Activated CD4-positive, alpha-beta T cell treated with anti-CD3 and anti-CD28 coated beads, Interleukin-10, Interleukin-2, amounts not matched to agents 100 ng/mL and 50 ng/mL, durations not matched to agents 16 hours and 8 hours (primary cell): ENCODE measurements at regions not wholly inside any gene's neighbourhood (a gene's known extent, or its start where the extent isn't known, plus 50 kb on each side); places are given as distances from the start of the nearest gene placed in this dataset.
"Not testable (repeated sequence)": the region's sequence is repeated elsewhere in the genome, so short reads cannot be mapped to it uniquely, and the experiment has no call there.

Experiments
- DNase-seq: peaks from one replicate; pipeline ENCODE4 v3.0.0-alpha.2; 2020

- no peak for DNase-seq
These were observed 357.4 kb downstream of the RND3 start for GRCh38 chr2:150129921-150130575.

GRCh38 chr2:150127995-150128394 lies 359.5 kb downstream of the RND3 start:
- no peak for DNase-seq

GRCh38 chr2:150127346-150127990 lies 360.0 kb downstream of the RND3 start:
- no peak for DNase-seq

DNA sequence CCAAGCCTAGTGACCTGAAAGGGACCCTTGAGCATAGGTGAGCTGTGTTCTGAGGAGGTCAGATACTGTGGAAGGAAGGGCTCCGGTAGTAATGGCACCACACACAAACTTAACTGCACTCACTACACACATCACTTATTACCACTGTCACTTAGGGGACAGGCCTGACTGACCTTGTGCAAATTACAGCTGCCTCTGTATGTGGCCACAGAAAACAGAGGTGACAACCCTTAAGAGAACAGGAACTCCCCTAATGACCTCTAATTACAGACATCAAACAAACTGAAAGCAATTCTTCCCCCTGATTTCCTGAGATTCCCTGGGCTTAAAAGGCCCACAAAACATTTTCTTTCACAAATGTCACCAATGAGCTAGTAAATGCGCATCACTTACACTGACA lies 360.6 kb downstream of the RND3 start:
- DNase-seq: no peak

- DNase-seq: no peak
These were observed 361.2 kb downstream of the RND3 start for GRCh38 chr2:150126143-150126740.

DNA sequence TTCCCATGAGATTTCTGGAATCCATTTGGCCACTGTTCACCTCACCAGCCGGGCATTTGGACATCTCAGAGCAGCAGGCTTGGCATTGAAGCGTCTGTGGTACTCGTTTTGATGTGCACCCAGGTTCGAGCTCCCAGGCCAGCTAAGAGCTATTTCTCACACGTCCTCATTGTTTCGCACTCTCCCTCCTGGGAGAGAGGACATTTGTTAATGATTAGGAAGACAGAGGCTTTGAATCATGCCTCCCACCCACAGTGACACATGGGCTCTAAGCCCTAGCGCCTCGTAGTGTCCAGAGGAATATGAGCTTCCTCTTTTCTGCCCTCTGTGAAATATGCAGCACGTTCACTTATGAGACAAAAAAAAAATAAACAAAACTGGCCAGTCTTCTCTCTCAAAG lies 361.8 kb downstream of the RND3 start:
- no peak for DNase-seq

DNA sequence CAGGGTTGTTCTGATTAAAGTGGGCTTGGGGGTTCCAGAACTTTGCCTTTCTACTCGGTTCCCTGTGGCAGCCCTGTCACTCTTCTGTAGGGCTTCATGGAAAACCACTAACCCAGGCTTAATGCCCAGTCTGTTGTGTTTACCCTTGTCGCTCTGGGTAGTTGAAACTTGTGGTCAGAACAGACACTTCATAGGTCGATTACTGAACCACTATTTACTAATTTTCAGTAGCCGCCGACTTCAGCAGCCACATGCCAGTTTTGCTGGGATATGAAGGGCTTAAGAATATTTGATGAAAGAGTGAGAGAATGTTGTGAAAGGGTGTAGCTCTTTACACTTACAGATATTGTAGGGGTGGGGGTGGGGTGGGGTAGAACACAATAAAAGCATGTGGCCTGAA lies 362.3 kb downstream of the RND3 start:
- no peak for DNase-seq

DNA sequence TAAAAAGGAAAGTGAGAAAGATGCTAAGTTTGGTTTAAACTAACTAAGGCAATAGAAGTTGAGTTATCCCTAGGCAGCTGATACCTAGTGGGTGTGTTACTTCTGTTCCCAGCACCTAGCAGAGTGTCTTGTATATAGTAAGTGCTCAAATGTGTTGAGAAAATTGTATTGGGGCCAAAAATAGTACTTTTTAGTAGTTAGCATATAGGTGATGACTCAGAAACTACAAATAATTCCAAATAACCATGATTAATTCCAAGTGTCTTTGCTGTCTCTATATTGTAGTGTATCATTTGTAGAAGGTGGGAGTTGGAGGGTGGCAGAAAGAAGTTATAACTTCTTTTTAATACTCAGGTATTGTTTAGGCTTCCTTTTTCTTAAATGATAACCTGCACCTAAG lies 362.7 kb downstream of the RND3 start:
- no peak for DNase-seq

- no peak for DNase-seq
These were observed 364.4 kb downstream of the RND3 start for GRCh38 chr2:150122871-150123613.

DNA sequence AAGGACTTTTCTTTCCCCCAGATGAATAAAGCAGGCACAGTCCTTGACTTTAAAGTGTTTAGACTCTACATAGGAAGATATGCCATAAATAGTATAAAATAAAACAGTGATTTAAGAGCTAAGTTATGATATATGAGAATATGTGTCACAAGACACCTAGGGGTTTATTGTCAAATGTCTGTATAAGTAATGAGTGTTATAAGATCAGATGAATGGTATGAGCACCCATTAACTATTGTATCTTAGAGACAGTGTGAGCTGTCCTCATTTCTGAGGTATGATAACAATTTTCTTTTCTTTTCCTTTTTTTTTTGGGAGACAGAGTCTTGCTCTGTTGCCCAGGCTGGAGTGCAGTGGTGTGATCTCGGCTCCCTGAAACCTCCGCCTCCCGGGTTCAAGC lies 365.3 kb downstream of the RND3 start:
- no peak for DNase-seq

DNA sequence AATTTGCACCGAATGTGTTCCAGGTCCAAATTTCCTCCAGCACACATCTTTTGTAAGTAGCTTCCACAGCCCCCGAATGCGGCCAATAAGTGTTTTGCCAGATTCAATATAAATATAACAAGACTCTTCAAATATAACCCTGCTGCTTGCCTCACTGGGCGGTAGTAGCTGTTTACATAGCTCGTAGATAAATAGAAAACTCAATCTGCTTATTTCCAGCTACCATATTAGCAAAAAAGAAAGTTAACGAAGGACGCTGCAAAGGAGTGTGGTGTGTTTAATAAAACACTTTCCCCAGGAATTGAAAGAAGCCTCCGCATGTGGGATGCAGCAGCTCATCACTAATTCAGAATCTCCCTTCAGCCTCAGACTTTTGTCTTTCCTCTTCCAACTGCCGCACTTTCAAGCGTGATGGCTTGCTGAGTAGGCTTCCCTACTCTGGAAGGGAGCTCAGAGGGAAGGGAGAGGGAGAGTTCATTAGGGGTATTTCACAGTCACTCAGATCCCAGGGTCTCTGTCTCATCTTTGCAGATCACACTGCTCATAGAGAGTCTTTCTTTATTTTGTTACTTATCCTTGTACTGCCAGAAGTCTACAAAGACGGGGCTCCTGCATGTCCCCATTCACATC lies 367.0 kb downstream of the RND3 start:
- no peak for DNase-seq

- no peak for DNase-seq
These were observed 367.6 kb downstream of the RND3 start for GRCh38 chr2:150119819-150120218.

GRCh38 chr2:150114089-150114488 lies 373.4 kb downstream of the RND3 start:
- not testable (repeated sequence) for DNase-seq

DNA sequence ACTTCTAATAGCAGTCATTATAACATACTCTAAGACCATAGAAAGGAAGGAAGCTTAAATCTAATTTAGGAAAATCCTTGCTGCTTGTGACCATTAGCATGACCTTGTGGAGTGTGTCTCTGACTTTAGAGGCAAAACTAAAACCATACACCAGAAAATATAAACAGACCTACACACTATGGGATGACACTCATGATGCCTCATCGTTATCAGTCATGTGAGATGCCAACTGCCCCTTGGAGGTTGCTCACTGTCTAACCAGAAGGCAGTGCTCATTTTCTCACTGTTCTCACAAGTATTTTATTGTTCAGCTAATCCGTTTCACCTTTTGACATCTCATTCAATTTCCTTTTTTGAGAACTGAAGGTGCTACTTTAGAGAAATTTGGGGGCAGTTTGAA lies 376.9 kb downstream of the RND3 start:
- DNase-seq: no peak

- no peak for DNase-seq
These were observed 377.6 kb downstream of the RND3 start for GRCh38 chr2:150109912-150110311.

DNA sequence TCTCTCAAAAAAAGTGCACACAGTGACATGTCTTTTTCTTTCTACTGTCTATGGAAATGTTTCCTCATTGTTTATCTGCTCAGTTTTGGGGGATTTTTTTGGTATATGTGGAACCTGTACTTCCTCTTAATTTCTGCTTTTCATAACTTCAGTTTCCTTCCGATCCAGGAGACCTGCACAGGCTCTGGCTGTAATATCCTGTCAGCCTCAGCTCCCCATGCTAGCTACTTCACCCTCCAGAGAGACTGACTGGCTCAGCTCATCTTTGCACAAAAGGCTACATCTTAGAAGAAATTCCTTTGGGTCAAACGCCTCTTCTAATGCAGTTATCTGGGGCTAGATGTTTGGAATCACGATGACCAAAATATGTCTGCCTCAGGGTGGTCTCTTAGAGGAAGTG lies 378.4 kb downstream of the RND3 start:
- DNase-seq: no peak

DNA sequence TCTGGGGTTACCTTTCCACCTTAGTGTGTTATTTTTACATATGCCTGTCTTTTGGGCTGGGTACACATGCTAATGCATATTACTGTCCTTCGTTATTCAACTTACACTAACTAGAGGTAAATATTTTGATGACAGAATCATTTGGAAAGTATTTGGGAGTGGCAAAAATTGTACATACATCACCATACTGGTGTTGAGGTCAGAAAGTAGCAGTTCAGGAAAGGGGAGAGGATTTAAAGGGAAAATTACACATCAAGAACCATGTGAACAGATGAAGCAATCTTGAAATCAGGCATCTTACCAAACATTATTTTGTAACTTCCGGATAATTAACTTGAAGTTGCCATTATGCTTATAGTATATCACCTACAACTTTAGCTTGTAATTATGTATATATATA lies 379.7 kb downstream of the RND3 start:
- no peak for DNase-seq

GRCh38 chr2:150107170-150107569 lies 380.3 kb downstream of the RND3 start:
- DNase-seq: no peak

DNA sequence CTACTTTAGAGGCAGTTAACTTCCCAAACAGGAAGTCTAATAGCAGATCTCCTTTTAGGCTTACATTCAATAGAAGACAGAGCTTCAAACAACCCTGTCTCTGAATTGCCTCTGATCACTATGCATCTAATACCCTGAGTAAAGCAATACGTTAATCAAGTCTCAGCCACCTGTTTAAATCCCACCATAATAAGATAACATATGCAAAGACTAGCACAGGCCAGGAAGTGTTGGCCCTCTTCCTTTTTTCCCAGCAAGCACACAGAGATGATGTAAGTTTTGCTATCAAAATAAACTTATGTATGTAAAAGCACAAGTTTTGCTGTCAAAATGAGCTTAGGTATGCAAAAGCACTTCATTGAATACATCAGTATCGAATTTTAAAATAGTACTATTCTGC lies 385.5 kb downstream of the RND3 start:
- no peak for DNase-seq

GRCh38 chr2:150100834-150101233 lies 386.6 kb downstream of the RND3 start:
- DNase-seq: no peak

GRCh38 chr2:150100336-150100735 lies 387.1 kb downstream of the RND3 start:
- no peak for DNase-seq

- no peak for DNase-seq
These were observed 387.7 kb downstream of the RND3 start for GRCh38 chr2:150099805-150100204.

DNA sequence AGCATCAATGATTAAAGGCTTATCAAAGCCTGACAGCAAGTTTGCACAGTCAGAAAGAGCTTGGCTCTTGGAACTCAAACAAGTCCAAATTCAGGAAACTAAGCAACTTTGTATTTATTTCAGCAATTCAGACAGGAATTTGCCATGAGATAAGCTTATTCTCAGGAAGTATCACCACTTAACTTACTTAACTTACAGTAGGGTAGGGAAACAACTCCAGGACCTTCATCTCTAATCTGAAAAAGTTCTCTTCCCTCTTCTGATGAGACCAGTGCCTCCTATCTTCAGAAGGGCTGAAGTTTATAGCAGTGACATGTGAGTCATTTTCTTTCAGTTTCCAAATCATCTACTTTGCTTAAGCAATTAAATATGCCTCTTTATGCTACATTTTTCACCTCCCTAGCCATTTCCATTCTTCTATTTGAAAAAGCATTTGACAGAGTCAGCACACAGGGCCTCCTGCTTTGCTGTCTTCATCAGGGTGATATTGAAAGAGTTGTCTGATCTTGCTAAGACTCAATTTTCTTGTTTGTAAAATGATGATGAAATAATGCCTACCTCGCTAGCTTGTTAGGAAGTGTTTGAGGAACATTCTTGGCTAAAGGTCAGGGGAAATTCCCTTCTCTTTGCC lies 389.5 kb downstream of the RND3 start:
- no peak for DNase-seq
